ENCODE measurements at regions not wholly inside any gene's neighbourhood (a gene's known extent, or its start where the extent isn't known, plus 50 kb on each side); places are given as distances from the start of the nearest gene placed in this dataset.

DNA sequence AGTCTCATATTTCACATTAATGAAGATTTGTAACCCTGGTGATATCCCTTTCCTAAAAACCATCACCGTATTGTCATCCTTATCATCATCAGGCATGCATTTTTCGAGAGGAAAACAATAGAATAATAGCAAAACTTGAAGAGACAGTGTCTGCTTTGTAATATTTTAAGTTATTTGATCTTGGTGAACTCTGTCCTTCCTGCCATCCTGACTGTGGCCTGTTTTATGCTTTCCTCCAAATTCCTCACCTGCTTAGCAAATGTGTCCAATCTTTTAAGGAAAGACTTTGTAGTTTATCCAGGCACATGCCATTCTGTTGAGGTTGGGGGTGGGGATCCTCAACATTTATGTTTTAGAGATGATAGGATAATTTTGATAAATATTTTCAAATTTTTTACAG is 306.1 kb upstream of the COL8A1 start:
- DNase-seq (ENCODE audit: low spot score) (no peak), ATAC-seq (ENCODE audit: low read depth) (no peak)
- no peaks in the 10 kb centered on the region for H3K9me3 ChIP-seq (ENCODE audit: severe bottlenecking)
- H3K27ac ChIP-seq (ENCODE audit: poor library complexity, severe bottlenecking) = peak overlapping the region; percentile 28
- H3K36me3 ChIP-seq (ENCODE audit: low read depth) = no peaks in the 10 kb centered on the region
- H3K4me3 ChIP-seq (ENCODE audit: severe bottlenecking) = no peak overlapping the region
- no peaks in the 10 kb centered on the region for H3K27me3 ChIP-seq (ENCODE audit: insufficient read depth, poor library complexity, severe bottlenecking)
- peaks cover 12% of the 10 kb centered on the region for H3K4me1 ChIP-seq (ENCODE audit: insufficient read depth, poor library complexity, severe bottlenecking)
- TF ChIP-seq, protein P1, sequence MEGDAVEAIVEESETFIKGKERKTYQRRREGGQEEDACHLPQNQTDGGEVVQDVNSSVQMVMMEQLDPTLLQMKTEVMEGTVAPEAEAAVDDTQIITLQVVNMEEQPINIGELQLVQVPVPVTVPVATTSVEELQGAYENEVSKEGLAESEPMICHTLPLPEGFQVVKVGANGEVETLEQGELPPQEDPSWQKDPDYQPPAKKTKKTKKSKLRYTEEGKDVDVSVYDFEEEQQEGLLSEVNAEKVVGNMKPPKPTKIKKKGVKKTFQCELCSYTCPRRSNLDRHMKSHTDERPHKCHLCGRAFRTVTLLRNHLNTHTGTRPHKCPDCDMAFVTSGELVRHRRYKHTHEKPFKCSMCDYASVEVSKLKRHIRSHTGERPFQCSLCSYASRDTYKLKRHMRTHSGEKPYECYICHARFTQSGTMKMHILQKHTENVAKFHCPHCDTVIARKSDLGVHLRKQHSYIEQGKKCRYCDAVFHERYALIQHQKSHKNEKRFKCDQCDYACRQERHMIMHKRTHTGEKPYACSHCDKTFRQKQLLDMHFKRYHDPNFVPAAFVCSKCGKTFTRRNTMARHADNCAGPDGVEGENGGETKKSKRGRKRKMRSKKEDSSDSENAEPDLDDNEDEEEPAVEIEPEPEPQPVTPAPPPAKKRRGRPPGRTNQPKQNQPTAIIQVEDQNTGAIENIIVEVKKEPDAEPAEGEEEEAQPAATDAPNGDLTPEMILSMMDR (IDR thresholded peaks at IDR 0.05; ENCODE audit: poor library complexity, severe bottlenecking) = no peak

DNA sequence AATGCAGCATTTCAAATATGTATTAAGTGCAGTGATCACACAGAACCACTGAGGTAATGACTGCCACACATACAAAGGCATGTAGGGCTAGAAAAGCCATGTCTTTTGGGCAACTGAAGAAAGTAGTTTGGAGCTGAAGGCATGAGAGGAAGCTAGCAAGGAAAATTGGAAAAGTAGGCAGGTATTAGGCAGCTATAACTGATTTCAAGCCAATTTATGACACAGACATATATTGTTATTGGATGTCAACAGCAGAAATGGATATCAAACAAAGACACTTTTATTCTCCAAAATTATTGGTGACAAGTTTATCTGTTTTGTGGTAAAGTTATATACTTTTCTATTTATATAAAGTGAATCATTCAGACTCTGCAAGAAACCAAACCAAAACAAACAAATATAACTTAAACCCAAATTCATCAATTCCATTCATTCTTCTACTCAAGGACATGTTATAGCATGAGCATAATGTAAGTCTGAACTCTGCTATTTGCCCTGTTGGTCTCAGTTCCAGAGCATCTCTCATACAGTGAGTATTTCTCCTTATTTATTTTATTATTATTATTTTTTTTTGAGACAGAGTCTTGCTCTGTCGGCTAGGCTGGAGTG is 307.4 kb upstream of the COL8A1 start:
- no peaks in the 10 kb centered on the region for H3K27me3 ChIP-seq (ENCODE audit: insufficient read depth, poor library complexity, severe bottlenecking)
- H3K27ac ChIP-seq (ENCODE audit: poor library complexity, severe bottlenecking) = peak overlapping the region; percentile 19
- DNase-seq (ENCODE audit: low spot score) (no peak), ATAC-seq (ENCODE audit: low read depth) (peak; percentile 75)
- H3K9me3 ChIP-seq (ENCODE audit: severe bottlenecking) = no peaks in the 10 kb centered on the region
- no peaks in the 10 kb centered on the region for H3K36me3 ChIP-seq (ENCODE audit: low read depth)
- no peak overlapping the region for H3K4me3 ChIP-seq (ENCODE audit: severe bottlenecking)
- peaks cover 12% of the 10 kb centered on the region for H3K4me1 ChIP-seq (ENCODE audit: insufficient read depth, poor library complexity, severe bottlenecking)
- TF ChIP-seq, protein P1 (IDR thresholded peaks at IDR 0.05; ENCODE audit: poor library complexity, severe bottlenecking) = no peak

DNA sequence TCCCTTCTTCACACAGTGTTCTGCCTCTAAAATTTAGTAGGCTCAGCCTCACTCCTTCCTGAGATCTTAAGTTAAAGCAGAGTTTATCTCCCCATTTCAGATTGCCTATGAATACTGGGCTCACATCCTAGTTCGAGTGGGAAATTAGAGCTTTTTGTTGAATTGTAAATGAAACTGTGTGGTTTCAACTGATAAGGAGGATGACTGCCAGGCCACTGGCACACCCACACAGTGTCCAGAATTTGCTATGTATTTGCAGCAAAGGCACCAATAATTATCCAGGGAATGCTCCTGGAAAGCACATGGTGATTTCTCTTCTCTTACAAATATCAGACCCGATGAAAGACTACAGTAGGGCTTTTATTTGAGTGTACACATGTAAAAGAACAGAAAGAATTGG is 308.1 kb upstream of the COL8A1 start:
- DNase-seq (ENCODE audit: low spot score) = no peak
- peaks cover 12% of the 10 kb centered on the region for H3K4me1 ChIP-seq (ENCODE audit: insufficient read depth, poor library complexity, severe bottlenecking)
- H3K36me3 ChIP-seq (ENCODE audit: low read depth) = no peaks in the 10 kb centered on the region
- no peaks in the 10 kb centered on the region for H3K27me3 ChIP-seq (ENCODE audit: insufficient read depth, poor library complexity, severe bottlenecking)
- no peaks in the 10 kb centered on the region for H3K9me3 ChIP-seq (ENCODE audit: severe bottlenecking)
- H3K4me3 ChIP-seq (ENCODE audit: severe bottlenecking) = no peak overlapping the region
- TF ChIP-seq, protein P1 (IDR thresholded peaks at IDR 0.05; ENCODE audit: poor library complexity, severe bottlenecking) = no peak
- peak overlapping the region; percentile 19 for H3K27ac ChIP-seq (ENCODE audit: poor library complexity, severe bottlenecking)
- no peak for ATAC-seq (ENCODE audit: low read depth)

DNA sequence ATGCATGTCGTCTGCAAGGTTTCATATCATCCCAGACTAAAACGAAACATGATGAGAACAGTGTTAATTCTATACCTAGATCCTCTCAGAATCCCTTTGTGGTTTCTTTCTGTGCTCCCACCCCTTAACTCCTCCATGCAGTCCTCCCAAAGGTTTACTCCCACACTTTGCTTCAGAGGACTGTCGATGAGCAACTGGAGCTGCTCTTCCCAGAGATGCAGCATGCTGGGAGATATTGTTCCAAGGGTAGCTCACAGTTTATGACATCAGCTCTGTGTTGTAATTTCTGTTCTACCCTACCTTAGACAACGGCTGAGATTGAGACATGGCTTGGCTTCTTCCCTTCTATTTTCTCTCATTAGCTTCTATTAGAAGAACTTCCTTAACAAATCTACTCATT is 313.0 kb upstream of the COL8A1 start:
- Histone ChIP-seq H3K27ac (ENCODE audit: poor library complexity, severe bottlenecking) (no peak overlapping the region), H3K9me3 (ENCODE audit: severe bottlenecking) (no peaks in the 10 kb centered on the region), H3K27me3 (ENCODE audit: insufficient read depth, poor library complexity, severe bottlenecking) (no peaks in the 10 kb centered on the region), H3K4me3 (ENCODE audit: severe bottlenecking) (no peak overlapping the region), H3K36me3 (ENCODE audit: low read depth) (no peaks in the 10 kb centered on the region), H3K4me1 (ENCODE audit: insufficient read depth, poor library complexity, severe bottlenecking) (peaks cover 2% of the 10 kb centered on the region)
- no peak for DNase-seq (ENCODE audit: low spot score)
- no peak for ATAC-seq (ENCODE audit: low read depth)
- TF ChIP-seq, protein P1 (IDR thresholded peaks at IDR 0.05; ENCODE audit: poor library complexity, severe bottlenecking) = no peak

DNA sequence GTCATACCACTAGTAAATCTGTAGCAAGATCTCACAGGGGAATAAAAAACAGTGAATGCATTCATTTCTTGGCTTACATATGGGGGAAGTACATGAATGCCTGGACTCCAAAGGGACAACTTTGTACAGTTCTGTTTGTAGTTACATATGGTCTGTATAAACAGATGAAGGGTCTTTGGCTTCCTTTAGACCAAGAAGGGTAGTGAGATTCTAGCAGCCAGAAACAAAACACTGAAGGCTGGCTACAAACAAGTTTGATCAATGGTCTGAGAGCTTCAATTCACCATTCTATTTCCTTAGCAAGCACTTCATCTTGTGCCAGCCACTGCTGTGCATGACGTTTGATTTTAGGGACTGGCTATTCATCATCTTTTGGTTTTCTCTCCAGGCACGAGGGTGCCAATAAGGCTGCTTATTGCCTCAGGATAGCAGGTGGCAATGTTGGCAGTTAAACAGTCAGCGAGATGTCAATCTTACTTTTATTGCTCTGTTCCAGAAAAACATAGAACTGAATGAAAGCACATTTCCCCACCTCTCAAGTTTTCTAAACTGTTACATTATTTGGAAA is 313.7 kb upstream of the COL8A1 start:
- H3K36me3 ChIP-seq (ENCODE audit: low read depth) = no peaks in the 10 kb centered on the region

More for the DNA sequence above, 313.7 kb upstream of the COL8A1 start:
- H3K27ac ChIP-seq (ENCODE audit: poor library complexity, severe bottlenecking) = no peak overlapping the region
- no peak overlapping the region for H3K4me3 ChIP-seq (ENCODE audit: severe bottlenecking)
- H3K9me3 ChIP-seq (ENCODE audit: severe bottlenecking) = no peaks in the 10 kb centered on the region
- no peaks in the 10 kb centered on the region for H3K27me3 ChIP-seq (ENCODE audit: insufficient read depth, poor library complexity, severe bottlenecking)
- ATAC-seq (ENCODE audit: low read depth) (no peak), DNase-seq (ENCODE audit: low spot score) (no peak)
- peaks cover 9% of the 10 kb centered on the region for H3K4me1 ChIP-seq (ENCODE audit: insufficient read depth, poor library complexity, severe bottlenecking)
- TF ChIP-seq, protein P1 (IDR thresholded peaks at IDR 0.05; ENCODE audit: poor library complexity, severe bottlenecking) = no peak

Data from RWPE2 (cell line).